Vagina (tissue), 2 donors: ENCODE measurements at regions not wholly inside any gene's neighbourhood (a gene's known extent, or its start where the extent isn't known, plus 50 kb on each side); places are given as distances from the start of the nearest gene placed in this dataset.

Experiments used
- POLR2A ChIP-seq, 2 donors: fragments of 450-650 bp; IDR thresholded peaks; one replicate each; pipeline ENCODE4 v1.6.1; 2017; ENCODE audit warnings: antibody characterized with exemption in 2 of 2, mild to moderate bottlenecking in 2 of 2, moderate library complexity in 2 of 2
- POLR2AphosphoS5 ChIP-seq, 2 donors: sonication (generic); formaldehyde crosslinking; IDR thresholded peaks; one replicate each; pipeline ENCODE4 v1.9.0; 2017; ENCODE audit warnings: antibody characterized with exemption in 2 of 2, mild to moderate bottlenecking in 2 of 2, low read depth in 1 of 2; ENCODE audit not compliant: insufficient read depth in 1 of 2
- TF ChIP-seq, protein P1 (sequence below), 3 experiments: fragments of 450-650 bp in 2 of 3; fragments of 200-600 bp in 1 of 3; sonication (generic) in 1 of 3; IDR thresholded peaks; one replicate each; pipeline ENCODE4 v1.5.1; 2017 to 2019; ENCODE audit warnings: antibody characterized with exemption in 3 of 3, mild to moderate bottlenecking in 2 of 3, moderate library complexity in 2 of 3

DNA sequence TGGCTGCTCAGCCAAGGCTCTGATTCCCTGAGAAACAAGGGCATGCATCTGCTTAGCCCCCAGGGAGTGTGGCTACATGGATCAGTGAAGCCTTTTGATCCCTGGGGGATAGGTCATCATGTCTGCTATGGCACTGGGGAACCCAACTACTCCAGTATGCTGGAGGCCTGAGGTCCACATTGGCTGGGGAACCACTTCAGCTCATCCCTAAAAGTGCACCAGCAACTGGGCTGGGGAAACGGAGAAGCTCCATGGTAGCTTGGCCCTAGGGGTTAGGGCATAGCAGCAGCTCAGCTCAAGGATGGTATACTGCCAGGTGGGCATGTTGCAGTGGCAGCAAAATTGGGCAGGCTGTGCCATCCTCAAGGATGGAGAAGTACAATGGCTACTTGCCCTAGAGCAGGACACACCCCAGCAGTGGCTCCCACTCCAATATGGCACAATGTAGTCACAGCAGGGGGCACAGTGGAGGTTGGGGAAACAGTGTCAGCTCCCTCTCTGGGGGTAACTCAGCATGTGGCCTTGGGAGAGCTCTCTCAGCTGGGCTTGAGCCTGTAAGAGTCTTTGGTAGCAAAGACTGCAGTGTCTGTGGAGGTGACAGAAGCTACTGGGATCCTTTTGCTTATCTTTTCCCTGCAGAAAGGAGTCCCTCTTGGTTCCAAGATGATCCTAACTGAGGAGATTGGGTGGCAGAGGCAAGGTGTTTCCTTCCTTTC is 111.5 kb upstream of the FSTL4 start:
- TF ChIP-seq, protein P1, sequence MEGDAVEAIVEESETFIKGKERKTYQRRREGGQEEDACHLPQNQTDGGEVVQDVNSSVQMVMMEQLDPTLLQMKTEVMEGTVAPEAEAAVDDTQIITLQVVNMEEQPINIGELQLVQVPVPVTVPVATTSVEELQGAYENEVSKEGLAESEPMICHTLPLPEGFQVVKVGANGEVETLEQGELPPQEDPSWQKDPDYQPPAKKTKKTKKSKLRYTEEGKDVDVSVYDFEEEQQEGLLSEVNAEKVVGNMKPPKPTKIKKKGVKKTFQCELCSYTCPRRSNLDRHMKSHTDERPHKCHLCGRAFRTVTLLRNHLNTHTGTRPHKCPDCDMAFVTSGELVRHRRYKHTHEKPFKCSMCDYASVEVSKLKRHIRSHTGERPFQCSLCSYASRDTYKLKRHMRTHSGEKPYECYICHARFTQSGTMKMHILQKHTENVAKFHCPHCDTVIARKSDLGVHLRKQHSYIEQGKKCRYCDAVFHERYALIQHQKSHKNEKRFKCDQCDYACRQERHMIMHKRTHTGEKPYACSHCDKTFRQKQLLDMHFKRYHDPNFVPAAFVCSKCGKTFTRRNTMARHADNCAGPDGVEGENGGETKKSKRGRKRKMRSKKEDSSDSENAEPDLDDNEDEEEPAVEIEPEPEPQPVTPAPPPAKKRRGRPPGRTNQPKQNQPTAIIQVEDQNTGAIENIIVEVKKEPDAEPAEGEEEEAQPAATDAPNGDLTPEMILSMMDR (IDR thresholded peaks at IDR 0.05) = no peak
- TF ChIP-seq POLR2A (IDR thresholded peaks at IDR 0.05) = no peak
- TF ChIP-seq POLR2AphosphoS5 (IDR thresholded peaks at IDR 0.05; ENCODE audit: insufficient read depth in 1 of 2, low read depth in 1 of 2) = no peak
